ENCODE measurements at regions not wholly inside any gene's neighbourhood (a gene's known extent, or its start where the extent isn't known, plus 50 kb on each side); places are given as distances from the start of the nearest gene placed in this dataset.
"Not testable (repeated sequence)": the region's sequence is repeated elsewhere in the genome, so short reads cannot be mapped to it uniquely, and the experiment has no call there.

- DNase-seq (ENCODE audit: low spot score), result no peak
Measured at GRCh38 chr2:78145395-78145996, 623.3 kb upstream of the LRRTM4 start.

GRCh38 chr2:78145997-78146722, 624.0 kb upstream of the LRRTM4 start:
- DNase-seq (ENCODE audit: low spot score), result no peak

GRCh38 chr2:78147466-78147865, 625.3 kb upstream of the LRRTM4 start:
- no peak for DNase-seq (ENCODE audit: low spot score)

GRCh38 chr2:78154586-78154985, 632.4 kb upstream of the LRRTM4 start:
- no peak for DNase-seq (ENCODE audit: low spot score)

DNA sequence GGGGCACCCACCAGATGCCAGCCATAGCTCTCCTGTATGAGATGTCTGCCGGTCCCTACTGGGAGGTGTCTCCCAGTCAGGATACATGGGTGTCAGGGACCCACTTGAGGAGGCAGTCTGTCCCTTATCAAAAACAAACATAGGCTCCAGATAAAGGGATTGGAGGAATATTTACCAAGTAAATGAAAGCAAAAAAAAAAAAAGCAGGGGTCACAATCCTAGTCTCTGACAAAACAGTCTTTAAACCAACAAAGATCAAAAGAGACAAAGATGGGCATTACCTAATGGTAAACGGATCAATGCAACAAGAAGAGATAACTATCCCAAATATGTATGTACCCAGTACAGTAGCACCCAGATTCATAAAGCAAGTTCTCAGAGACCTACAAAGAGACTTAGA, 640.0 kb upstream of the LRRTM4 start:
- no peak for DNase-seq (ENCODE audit: low spot score)

GRCh38 chr2:78172157-78172556, 650.0 kb upstream of the LRRTM4 start:
- DNase-seq (ENCODE audit: low spot score), result not testable (repeated sequence)

DNA sequence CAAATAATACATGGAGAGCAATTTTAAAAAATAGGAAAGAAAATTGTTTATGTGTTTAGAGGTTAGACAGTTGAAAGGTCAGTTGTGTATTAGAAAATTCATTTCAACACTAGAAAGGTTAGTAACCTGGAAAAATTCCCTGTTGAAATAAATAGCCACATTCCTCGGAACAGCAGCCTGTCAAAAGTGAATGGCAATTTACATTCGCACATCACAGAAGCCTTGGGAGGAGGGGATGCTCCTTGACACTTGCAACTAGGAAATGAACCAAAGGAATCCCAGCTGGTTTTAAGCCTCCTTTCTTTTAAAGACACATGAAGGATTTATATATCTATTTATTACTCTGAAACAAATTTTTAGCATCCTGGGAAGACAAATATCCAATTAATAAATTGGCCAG, 653.5 kb upstream of the LRRTM4 start:
- no peak for DNase-seq (ENCODE audit: low spot score)

DNA sequence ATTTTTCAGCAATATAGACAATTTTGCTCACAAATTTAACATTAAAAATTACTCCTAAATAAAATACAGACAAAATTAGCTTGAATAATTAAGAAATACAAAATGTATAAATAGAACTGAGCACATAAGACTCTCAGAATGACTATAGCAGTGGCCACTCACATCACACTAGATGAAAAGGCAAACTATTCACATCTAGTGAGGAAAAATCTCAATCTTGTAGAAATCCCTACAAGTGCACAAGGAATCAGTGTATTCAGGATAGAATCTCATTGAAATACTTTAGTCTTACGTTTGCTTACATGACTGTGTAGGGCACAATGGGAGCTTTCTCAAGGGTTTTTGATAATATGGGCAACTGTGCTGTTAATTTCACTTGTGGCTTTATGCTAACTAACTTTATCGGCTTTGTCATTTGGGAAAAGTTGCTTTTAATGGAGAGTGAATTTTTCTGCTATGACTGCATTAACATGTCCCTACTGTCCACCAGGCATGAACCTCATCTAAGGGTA, 678.9 kb upstream of the LRRTM4 start:
- DNase-seq (ENCODE audit: low spot score), result no peak

DNA sequence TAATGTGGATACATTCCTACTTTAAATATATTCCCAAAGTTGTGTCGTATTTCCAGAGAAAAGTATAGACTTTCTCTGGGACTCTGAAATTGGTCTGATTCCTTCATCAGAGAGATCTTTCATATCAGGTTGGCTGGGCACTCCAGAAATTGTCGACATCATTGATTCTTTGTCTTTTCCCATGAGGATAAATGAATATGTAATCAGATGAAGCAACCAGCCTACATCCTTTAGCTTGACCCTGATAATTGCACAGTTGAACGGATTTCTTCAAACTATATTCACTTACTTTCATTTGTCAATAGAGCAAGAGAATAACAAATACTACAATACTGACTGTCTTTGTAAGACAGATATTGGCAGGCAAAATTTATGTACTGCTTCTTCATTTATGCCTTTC, 680.2 kb upstream of the LRRTM4 start:
- DNase-seq (ENCODE audit: low spot score), result no peak

- no peak for DNase-seq (ENCODE audit: low spot score)
Measured at GRCh38 chr2:78202986-78203670, 681.0 kb upstream of the LRRTM4 start.

- no peak for DNase-seq (ENCODE audit: low spot score)
Measured at GRCh38 chr2:78218066-78218465, 695.9 kb upstream of the LRRTM4 start.

DNA sequence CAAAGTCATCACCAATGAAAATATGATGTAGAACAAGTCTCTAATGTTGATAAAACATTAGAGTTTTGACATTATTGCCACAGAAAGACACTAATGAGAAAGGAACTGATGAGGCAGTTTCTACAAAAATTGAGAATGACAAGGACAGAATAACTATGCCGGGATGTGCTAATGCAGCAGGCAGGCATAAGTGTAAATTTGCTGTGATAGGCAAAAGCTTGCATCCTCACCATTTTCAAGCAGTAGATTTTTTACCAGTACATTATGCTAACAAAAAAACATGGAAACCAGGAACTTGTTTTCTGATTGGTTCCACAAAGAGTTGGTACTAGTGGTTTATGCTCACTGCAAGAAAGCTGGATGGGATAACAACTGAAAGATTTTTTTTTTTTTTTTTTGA, 715.5 kb upstream of the LRRTM4 start:
- no peak for DNase-seq (ENCODE audit: low spot score)

- no peak for DNase-seq (ENCODE audit: low spot score)
Measured at GRCh38 chr2:78245394-78246135, 723.4 kb upstream of the LRRTM4 start.

GRCh38 chr2:78251708-78252107, 729.5 kb upstream of the LRRTM4 start:
- DNase-seq (ENCODE audit: low spot score), result no peak

GRCh38 chr2:78260861-78261260, 738.7 kb upstream of the LRRTM4 start:
- no peak for DNase-seq (ENCODE audit: low spot score)

GRCh38 chr2:78261454-78261853, 739.3 kb upstream of the LRRTM4 start:
- no peak for DNase-seq (ENCODE audit: low spot score)

GRCh38 chr2:78262089-78262488, 739.9 kb upstream of the LRRTM4 start:
- DNase-seq (ENCODE audit: low spot score), result not testable (repeated sequence)

- DNase-seq (ENCODE audit: low spot score), result no peak
Measured at GRCh38 chr2:78262713-78263375, 740.7 kb upstream of the LRRTM4 start.

DNA sequence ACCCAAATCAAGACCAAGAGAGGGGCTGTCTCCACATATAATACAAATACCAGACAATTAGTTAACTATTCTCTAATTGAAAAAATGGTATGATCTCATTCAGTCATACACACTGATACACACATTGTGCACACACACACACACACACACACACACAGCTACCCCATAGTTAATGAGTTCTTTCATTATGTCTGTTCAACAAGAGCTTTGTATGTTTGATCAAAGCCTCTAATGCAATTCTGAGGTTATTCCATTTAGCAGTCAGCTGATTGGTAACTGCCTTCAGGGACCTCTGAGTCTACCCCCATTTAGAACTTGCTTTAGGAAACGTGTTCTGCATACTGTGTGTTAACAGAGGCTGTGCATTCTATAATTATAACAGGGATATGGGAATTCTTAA, 741.4 kb upstream of the LRRTM4 start:
- no peak for DNase-seq (ENCODE audit: low spot score)

GRCh38 chr2:78264130-78264529, 742.0 kb upstream of the LRRTM4 start:
- DNase-seq (ENCODE audit: low spot score), result no peak

- no peak for DNase-seq (ENCODE audit: low spot score)
Measured at GRCh38 chr2:78281164-78281563, 744.3 kb upstream of the REG3G start.
